Stomach (tissue), 4 donors: ENCODE measurements at regions not wholly inside any gene's neighbourhood (a gene's known extent, or its start where the extent isn't known, plus 50 kb on each side); places are given as distances from the start of the nearest gene placed in this dataset.

Experiments
- POLR2A ChIP-seq, 4 donors: fragments of 450-650 bp; IDR thresholded peaks; one replicate each; pipeline ENCODE4 v1.6.1; 2016; ENCODE audit warnings: antibody characterized with exemption in 4 of 4, control low read depth in 2 of 4, mild to moderate bottlenecking in 1 of 4, moderate library complexity in 1 of 4
- POLR2AphosphoS5 ChIP-seq, 3 donors: sonication (generic); formaldehyde crosslinking; IDR thresholded peaks; one replicate each; pipeline ENCODE4 v1.6.1; 2016; ENCODE audit warnings: antibody characterized with exemption in 3 of 3
- TF ChIP-seq, protein P1 (sequence below), 7 experiments: fragments of 450-650 bp in 4 of 7; fragments of 200-600 bp in 3 of 7; sonication (generic) in 3 of 7; IDR thresholded peaks; one replicate each; pipeline ENCODE4 v1.5.1; 2016 to 2019; ENCODE audit warnings: antibody characterized with exemption in 7 of 7, control low read depth in 2 of 7, mild to moderate bottlenecking in 1 of 7

DNA sequence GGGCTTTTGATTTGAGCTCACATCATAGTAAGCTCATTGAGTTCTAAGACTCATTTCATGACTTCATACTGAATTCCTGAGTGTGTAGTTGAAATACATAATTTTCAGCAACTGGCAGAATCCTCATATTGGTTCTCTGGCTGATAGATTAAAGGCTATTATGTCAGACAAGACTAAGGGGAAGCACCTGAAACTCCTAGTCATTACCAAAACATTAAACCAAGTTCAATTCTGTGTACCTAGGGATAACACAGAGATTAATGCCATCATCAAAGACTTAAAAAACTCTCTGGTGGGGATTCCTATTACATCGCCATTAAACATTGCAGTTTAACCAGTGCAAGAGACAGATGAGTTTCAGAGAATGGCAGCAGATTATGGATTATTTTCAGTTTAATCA, 339.1 kb downstream of the PTPRC start:
- TF ChIP-seq, protein P1, sequence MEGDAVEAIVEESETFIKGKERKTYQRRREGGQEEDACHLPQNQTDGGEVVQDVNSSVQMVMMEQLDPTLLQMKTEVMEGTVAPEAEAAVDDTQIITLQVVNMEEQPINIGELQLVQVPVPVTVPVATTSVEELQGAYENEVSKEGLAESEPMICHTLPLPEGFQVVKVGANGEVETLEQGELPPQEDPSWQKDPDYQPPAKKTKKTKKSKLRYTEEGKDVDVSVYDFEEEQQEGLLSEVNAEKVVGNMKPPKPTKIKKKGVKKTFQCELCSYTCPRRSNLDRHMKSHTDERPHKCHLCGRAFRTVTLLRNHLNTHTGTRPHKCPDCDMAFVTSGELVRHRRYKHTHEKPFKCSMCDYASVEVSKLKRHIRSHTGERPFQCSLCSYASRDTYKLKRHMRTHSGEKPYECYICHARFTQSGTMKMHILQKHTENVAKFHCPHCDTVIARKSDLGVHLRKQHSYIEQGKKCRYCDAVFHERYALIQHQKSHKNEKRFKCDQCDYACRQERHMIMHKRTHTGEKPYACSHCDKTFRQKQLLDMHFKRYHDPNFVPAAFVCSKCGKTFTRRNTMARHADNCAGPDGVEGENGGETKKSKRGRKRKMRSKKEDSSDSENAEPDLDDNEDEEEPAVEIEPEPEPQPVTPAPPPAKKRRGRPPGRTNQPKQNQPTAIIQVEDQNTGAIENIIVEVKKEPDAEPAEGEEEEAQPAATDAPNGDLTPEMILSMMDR (IDR thresholded peaks at IDR 0.05), result no peak
- no peak for TF ChIP-seq POLR2AphosphoS5 (IDR thresholded peaks at IDR 0.05)
- no peak for TF ChIP-seq POLR2A (IDR thresholded peaks at IDR 0.05)
